Esophagus (tissue), 2 donors: ENCODE measurements at regions not wholly inside any gene's neighbourhood (a gene's known extent, or its start where the extent isn't known, plus 50 kb on each side); places are given as distances from the start of the nearest gene placed in this dataset.

Experiments
- H3K27ac ChIP-seq, 2 donors: one replicate each; pipeline ENCODE4 v1.5.1; 2013; ENCODE audit warnings: low read depth in 2 of 2, mild to moderate bottlenecking in 2 of 2, inconsistent platforms in 1 of 2, low read length in 1 of 2, moderate library complexity in 1 of 2
- H3K27me3 ChIP-seq, 2 donors: one replicate each; pipeline ENCODE4 v1.6.1; 2013; ENCODE audit warnings: low read length in 2 of 2, control low read depth in 1 of 2, mild to moderate bottlenecking in 1 of 2; ENCODE audit not compliant: insufficient read depth in 2 of 2, control insufficient read depth in 1 of 2
- H3K36me3 ChIP-seq, 2 donors: one replicate each; pipeline ENCODE4 v1.6.1; 2013; ENCODE audit warnings: low read length in 1 of 2; ENCODE audit not compliant: control insufficient read depth in 2 of 2, insufficient read depth in 2 of 2
- H3K4me1 ChIP-seq, 2 donors: one replicate each; pipeline ENCODE4 v1.6.1; 2013; ENCODE audit warnings: low read length in 1 of 2; ENCODE audit not compliant: control insufficient read depth in 2 of 2, insufficient read depth in 2 of 2
- H3K4me3 ChIP-seq, 2 donors: one replicate each; pipeline ENCODE4 v1.5.1; 2013; ENCODE audit warnings: low read length in 2 of 2, mild to moderate bottlenecking in 2 of 2, low read depth in 1 of 2, moderate library complexity in 1 of 2
- H3K9me3 ChIP-seq, 2 donors: one replicate each; pipeline ENCODE4 v1.6.1; 2013; ENCODE audit warnings: mild to moderate bottlenecking in 2 of 2, low read depth in 1 of 2, low read length in 1 of 2, moderate library complexity in 1 of 2; ENCODE audit not compliant: control insufficient read depth in 2 of 2, insufficient read depth in 1 of 2
- WGBS, 2 donors: extraction: QIAGEN DNeasy Blood & Tissue Kit; methylation state at CpG; one replicate each; pipeline ENCODE4 v1.1.7; 2013; 5-methylcytosine and 5-hydroxymethylcytosine counted together
- donor health status: healthy with polysubstance abuse.
- donor health status: Bipolar disorder and iron deficiency.

GRCh38 chr4:24175707-24176106 lies 285.9 kb upstream of the PPARGC1A start:
- Histone ChIP-seq H3K4me3 (no peak overlapping the region), H3K4me1 (no peaks in the 10 kb centered on the region), H3K9me3 (no peaks in the 10 kb centered on the region), H3K27ac (no peak overlapping the region), H3K27me3 (no peaks in the 10 kb centered on the region), H3K36me3 (no peaks in the 10 kb centered on the region)
- WGBS, 2 donors = 83 to 89% methylated on average over 7 of the region's 7 CpGs

DNA sequence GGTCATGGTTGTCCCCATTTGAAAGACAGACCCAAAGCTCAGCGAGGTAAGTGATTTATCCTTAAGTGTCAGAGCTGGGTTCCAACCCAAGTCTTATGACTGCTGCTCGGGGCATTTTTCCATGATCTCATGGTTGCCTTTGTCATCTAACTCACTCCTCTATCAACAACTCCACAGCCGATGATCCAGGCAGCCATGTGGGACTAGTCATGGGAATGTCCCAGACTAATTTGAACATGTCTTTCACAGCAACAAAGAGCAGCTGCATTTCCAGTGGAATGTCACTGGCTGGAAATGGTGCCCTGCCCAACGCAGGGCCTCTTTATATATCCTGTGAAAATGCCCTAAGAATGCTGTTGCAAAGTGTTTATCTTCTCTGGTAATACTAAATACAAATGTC lies 284.8 kb upstream of the PPARGC1A start:
- Histone ChIP-seq H3K36me3 (no peaks in the 10 kb centered on the region), H3K27ac (no peak overlapping the region), H3K27me3 (no peaks in the 10 kb centered on the region), H3K9me3 (no peaks in the 10 kb centered on the region), H3K4me3 (no peak overlapping the region), H3K4me1 (no peaks in the 10 kb centered on the region)
- WGBS, 2 donors = 42 to 54% methylated on average over 4 of the region's 4 CpGs

GRCh38 chr4:24172406-24172805 lies 282.6 kb upstream of the PPARGC1A start:
- H3K27ac ChIP-seq = no peak overlapping the region
- no peak overlapping the region for H3K4me3 ChIP-seq
- H3K36me3 ChIP-seq = no peaks in the 10 kb centered on the region
- H3K9me3 ChIP-seq = no peaks in the 10 kb centered on the region
- no peaks in the 10 kb centered on the region for H3K4me1 ChIP-seq
- H3K27me3 ChIP-seq = no peaks in the 10 kb centered on the region
- WGBS, 2 donors = 57 to 81% methylated on average over 4 of the region's 4 CpGs

- H3K36me3 ChIP-seq = no peaks in the 10 kb centered on the region
Measured at GRCh38 chr4:24169956-24170355, 280.1 kb upstream of the PPARGC1A start.

GRCh38 chr4:24168658-24169057 lies 278.8 kb upstream of the PPARGC1A start:
- H3K27ac ChIP-seq = no peak overlapping the region
- no peaks in the 10 kb centered on the region for H3K36me3 ChIP-seq
- H3K9me3 ChIP-seq = no peaks in the 10 kb centered on the region
- H3K27me3 ChIP-seq = no peaks in the 10 kb centered on the region
- H3K4me3 ChIP-seq = no peak overlapping the region
- WGBS, 2 donors = 40 to 62% methylated on average over 2 of the region's 2 CpGs
- no peaks in the 10 kb centered on the region for H3K4me1 ChIP-seq

More at GRCh38 chr4:24169956-24170355, 280.1 kb upstream of the PPARGC1A start:
- no peaks in the 10 kb centered on the region for H3K27me3 ChIP-seq
- no peak overlapping the region for H3K4me3 ChIP-seq
- H3K9me3 ChIP-seq = no peaks in the 10 kb centered on the region
- H3K4me1 ChIP-seq = no peaks in the 10 kb centered on the region
- no peak overlapping the region for H3K27ac ChIP-seq

GRCh38 chr4:24166501-24166900 lies 276.7 kb upstream of the PPARGC1A start:
- Histone ChIP-seq H3K36me3 (no peaks in the 10 kb centered on the region), H3K4me3 (no peak overlapping the region), H3K4me1 (no peaks in the 10 kb centered on the region), H3K27me3 (no peaks in the 10 kb centered on the region), H3K9me3 (no peaks in the 10 kb centered on the region), H3K27ac (no peak overlapping the region)
- WGBS, 2 donors = 85 to 92% methylated on average over 1 of the region's 1 CpG

DNA sequence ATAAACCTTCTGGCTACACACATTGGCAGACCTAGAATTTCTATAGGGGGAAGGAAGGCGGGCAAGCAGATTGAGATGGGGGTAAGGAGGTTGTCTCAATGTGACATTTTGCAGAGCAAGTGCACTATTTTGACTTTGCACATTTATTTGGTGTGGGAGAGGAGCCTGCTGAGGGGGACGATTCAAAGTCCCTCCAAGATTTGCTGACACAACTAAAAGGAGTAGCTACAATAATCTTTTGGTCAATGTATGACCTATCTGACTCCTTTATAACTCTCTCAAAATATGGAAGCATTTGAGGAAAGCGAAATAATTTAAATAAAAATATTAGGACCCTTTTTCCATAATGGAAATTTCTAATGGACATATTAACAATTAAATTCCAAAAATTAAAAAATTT lies 274.9 kb upstream of the PPARGC1A start:
- Histone ChIP-seq H3K27me3 (no peaks in the 10 kb centered on the region), H3K4me3 (no peak overlapping the region), H3K4me1 (no peaks in the 10 kb centered on the region), H3K27ac (no peak overlapping the region), H3K36me3 (no peaks in the 10 kb centered on the region), H3K9me3 (no peaks in the 10 kb centered on the region)
- 86 to 88% methylated on average over 3 of the region's 3 CpGs for WGBS, 2 donors

DNA sequence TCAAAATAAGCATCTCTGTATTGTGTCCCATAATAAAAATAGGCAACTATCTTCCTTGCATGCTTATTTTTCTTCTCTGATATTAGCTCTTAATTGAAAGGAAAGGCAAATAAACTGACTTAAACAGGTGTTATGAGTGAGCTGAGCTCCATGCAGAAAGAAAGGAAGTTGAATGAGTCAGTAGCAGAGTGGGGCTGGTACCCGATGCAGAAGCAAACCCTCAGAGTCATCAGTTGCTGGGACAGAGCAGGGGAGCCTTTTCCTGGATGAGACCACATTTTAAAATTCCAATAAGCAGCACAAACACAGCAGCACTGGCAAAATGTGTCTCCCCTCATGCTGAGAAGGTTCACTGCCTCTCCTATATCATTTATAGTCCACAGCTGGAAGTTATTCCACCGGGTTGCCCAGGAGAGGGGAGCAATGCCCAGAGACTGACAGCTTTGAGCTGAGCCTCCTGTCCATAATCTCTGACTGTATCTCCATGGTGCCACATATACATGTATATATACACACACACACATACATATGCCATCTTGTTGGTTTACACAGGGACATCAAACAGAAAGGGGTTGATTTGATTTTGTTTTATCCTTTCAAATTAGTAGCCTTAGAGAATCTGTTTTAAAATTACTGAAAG lies 274.3 kb upstream of the PPARGC1A start:
- 38 to 40% methylated on average over 2 of the region's 2 CpGs for WGBS, 2 donors
- no peaks in the 10 kb centered on the region for H3K4me1 ChIP-seq
- H3K4me3 ChIP-seq = no peak overlapping the region
- H3K36me3 ChIP-seq = no peaks in the 10 kb centered on the region
- H3K27ac ChIP-seq = no peak overlapping the region
- no peaks in the 10 kb centered on the region for H3K27me3 ChIP-seq
- no peaks in the 10 kb centered on the region for H3K9me3 ChIP-seq

DNA sequence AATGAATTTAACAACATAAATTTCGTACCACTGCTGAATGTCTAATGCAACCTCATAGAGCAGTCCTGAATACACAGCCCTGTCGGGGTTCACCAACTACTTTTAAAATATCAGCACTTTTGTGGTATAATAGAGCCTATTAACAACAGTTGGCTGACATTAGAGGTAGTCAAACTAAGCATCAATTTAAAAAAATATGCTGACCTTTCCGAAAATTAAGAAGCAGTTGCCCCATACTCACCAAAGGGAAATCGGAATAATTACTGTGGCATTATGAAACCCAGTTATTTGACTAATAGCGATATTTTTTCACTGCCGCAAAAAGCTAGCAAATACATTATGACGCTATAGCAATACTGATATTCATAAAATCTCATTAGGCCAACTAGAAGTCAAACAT lies 273.5 kb upstream of the PPARGC1A start:
- no peaks in the 10 kb centered on the region for H3K4me1 ChIP-seq
- H3K27ac ChIP-seq = no peak overlapping the region
- WGBS, 2 donors = 91 to 94% methylated on average over 7 of the region's 7 CpGs
- H3K4me3 ChIP-seq = no peak overlapping the region
- H3K27me3 ChIP-seq = no peaks in the 10 kb centered on the region
- H3K9me3 ChIP-seq = no peaks in the 10 kb centered on the region
- H3K36me3 ChIP-seq = no peaks in the 10 kb centered on the region

- no peaks in the 10 kb centered on the region for H3K4me1 ChIP-seq
- H3K4me3 ChIP-seq = no peak overlapping the region
- no peaks in the 10 kb centered on the region for H3K9me3 ChIP-seq
- no peaks in the 10 kb centered on the region for H3K27me3 ChIP-seq
- H3K36me3 ChIP-seq = no peaks in the 10 kb centered on the region
- 80 to 83% methylated on average over 1 of the region's 1 CpG for WGBS, 2 donors
- no peak overlapping the region for H3K27ac ChIP-seq
Measured at GRCh38 chr4:24160358-24160757, 270.5 kb upstream of the PPARGC1A start.
